ENCODE measurements at regions not wholly inside any gene's neighbourhood (a gene's known extent, or its start where the extent isn't known, plus 50 kb on each side); places are given as distances from the start of the nearest gene placed in this dataset.

DNA sequence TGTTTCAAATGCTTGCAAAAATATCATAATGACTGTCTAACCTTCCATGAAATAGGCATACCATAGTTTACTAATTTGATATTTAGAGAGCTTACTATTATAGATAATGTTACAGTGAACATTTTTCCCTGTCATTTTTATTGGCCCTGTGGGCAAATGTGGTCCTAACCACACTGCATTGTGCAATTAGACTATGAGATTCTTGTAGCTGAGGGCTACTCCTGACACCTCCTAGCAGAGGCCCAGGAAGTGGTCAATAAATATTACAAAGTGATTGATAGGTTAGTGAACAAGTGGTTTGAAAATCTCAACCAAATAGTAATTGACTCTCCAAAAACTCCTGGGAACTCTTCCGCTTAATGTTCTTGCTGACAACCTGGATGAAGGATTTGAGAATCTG lies 160.5 kb upstream of the KCNG1 start:
- TF ChIP-seq, protein P1, sequence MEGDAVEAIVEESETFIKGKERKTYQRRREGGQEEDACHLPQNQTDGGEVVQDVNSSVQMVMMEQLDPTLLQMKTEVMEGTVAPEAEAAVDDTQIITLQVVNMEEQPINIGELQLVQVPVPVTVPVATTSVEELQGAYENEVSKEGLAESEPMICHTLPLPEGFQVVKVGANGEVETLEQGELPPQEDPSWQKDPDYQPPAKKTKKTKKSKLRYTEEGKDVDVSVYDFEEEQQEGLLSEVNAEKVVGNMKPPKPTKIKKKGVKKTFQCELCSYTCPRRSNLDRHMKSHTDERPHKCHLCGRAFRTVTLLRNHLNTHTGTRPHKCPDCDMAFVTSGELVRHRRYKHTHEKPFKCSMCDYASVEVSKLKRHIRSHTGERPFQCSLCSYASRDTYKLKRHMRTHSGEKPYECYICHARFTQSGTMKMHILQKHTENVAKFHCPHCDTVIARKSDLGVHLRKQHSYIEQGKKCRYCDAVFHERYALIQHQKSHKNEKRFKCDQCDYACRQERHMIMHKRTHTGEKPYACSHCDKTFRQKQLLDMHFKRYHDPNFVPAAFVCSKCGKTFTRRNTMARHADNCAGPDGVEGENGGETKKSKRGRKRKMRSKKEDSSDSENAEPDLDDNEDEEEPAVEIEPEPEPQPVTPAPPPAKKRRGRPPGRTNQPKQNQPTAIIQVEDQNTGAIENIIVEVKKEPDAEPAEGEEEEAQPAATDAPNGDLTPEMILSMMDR (IDR thresholded peaks at IDR 0.05; ENCODE audit: extremely low read depth, missing control alignments) = no peak
- DNase-seq (ENCODE audit: low spot score) = no peak

DNA sequence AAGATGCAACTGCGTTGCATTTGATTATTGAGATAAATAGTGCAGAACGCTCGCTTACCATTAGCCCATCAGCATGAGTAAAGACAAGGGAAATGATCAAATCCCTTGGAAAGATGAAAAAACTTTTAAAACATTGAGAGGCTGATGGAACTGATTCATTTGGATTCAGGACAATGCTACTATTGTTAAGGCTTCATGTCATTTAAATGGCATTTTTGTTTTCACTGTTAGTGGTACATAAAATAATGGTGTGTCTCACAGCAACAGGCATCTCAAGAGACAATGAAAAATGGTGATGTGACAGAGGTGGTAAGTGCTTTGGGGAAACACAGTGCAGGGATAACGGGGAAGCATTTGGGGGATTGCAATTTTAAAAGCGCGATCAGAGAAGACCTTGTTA lies 159.7 kb upstream of the KCNG1 start:
- DNase-seq (ENCODE audit: low spot score) = no peak
- TF ChIP-seq, protein P1 (IDR thresholded peaks at IDR 0.05; ENCODE audit: extremely low read depth, missing control alignments) = no peak

DNA sequence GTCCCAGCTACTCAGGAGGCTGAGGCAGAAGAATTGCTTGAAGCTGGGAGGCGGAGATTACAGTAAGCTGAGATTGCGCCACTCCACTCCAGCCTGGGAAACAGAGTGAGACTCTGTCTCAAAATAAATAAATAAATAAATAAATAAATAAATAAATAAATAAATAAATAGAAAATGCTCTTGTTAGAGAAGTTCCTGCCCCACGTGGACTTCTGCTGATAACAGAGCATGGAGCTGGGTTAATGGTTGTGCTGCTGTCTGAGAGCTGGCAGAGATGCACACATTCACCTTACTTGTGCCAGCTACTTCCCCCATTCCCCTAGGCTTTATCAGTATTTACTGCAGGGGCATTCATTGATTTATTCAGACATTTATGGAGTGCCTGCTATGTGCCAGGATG lies 155.2 kb upstream of the KCNG1 start:
- TF ChIP-seq, protein P1 (IDR thresholded peaks at IDR 0.05; ENCODE audit: extremely low read depth, missing control alignments) = no peak
- DNase-seq (ENCODE audit: low spot score) = no peak

DNA sequence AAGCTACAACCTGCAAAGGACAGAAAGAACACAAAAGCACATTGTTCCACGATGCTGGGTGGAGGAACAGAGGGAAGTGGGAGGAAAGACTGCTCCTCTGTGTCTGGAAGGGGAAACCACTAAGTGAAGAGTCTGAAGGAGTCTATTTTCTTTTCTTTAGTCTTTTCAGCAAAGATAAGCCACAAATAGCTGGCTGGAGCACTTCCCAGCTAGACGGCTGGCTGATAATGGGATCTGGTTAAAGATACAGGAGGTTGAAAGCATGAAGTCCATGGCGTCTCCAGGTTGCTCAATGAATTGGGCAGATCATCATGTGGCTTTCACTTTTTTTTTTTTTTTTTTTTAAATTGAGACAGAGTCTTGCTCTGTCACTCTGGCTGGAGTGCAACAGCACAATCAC lies 154.0 kb upstream of the KCNG1 start:
- no peak for DNase-seq (ENCODE audit: low spot score)

DNA sequence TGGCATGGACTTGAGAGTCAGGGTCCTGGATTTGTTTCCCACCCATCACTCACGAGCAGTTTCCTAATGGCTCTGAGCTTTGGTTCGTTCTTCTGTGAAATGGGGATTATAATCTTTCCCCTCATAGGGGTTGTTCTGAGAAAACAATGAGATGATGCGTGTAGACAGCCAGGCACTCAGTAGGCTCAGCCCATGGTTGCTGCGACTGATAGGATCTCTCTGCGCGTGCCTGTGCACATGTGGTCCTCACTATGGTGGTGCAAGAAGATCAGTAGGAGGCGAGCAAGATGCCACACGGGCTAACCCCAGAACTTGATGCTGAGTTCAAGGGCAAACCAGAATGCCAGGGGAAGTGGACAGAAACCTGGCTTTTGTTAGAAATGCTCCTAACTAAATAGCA lies 153.5 kb upstream of the KCNG1 start:
- TF ChIP-seq, protein P1 (IDR thresholded peaks at IDR 0.05; ENCODE audit: extremely low read depth, missing control alignments) = no peak

More for the DNA sequence above, 154.0 kb upstream of the KCNG1 start:
- TF ChIP-seq, protein P1 (IDR thresholded peaks at IDR 0.05; ENCODE audit: extremely low read depth, missing control alignments) = no peak

DNA sequence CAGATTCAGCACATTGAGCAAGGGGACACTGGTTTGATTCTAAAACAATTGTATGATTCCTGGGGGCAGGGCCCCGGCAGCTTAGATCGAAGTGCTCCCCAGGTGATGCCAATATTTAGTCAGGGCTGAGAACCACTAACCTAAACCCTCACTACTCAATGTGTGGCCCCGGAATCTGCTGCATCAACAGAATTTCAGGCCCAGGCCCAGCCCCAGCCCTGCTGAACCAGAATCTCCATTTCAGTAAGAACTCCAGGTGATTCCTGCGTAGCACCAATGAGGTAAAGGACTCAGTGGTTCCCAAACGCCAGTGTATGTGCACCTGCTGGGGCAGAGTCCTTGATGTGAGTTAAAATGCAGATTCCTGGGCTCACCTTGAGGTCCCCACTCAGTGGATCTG lies 152.8 kb upstream of the KCNG1 start:
- DNase-seq (ENCODE audit: low spot score) = no peak
- TF ChIP-seq, protein P1 (IDR thresholded peaks at IDR 0.05; ENCODE audit: extremely low read depth, missing control alignments) = no peak

More for the DNA sequence above, 153.5 kb upstream of the KCNG1 start:
- DNase-seq (ENCODE audit: low spot score) = no peak

DNA sequence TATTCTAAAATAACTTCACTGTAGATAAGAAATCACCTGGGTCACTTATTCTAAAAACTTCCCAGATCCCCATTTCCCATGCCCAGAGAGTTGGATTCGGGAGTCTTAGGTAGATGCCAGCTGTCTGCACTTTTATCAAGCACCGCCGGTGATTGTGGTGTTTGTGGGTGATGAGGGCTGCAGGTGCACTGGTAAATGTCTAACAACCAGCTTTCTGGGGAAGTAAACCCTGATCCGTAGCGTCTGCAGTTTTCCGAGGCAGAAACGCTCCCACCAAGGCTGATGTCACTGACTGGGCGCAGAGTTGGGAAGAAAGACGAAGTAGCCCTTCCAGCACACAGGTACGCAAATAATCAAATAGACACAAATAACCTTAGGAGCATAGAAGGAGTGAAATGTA lies 152.2 kb upstream of the KCNG1 start:
- TF ChIP-seq, protein P1 (IDR thresholded peaks at IDR 0.05; ENCODE audit: extremely low read depth, missing control alignments) = no peak
- no peak for DNase-seq (ENCODE audit: low spot score)
